Ovary (tissue), 7 donors: ENCODE measurements at regions not wholly inside any gene's neighbourhood (a gene's known extent, or its start where the extent isn't known, plus 50 kb on each side); places are given as distances from the start of the nearest gene placed in this dataset.

ENCODE experiments used
- DNase-seq, 5 donors: peaks; one replicate each; pipeline ENCODE4 v3.0.0-alpha.2; 2019 to 2020
- H3K27ac ChIP-seq, 2 donors: fragments of 200-600 bp; one replicate each; pipeline versions ENCODE4 v1.5.1 to v1.8.0; 2019 to 2022
- H3K27me3 ChIP-seq: fragments of 200-600 bp; one replicate; pipeline ENCODE4 v1.8.0; 2022
- H3K36me3 ChIP-seq: fragments of 200-600 bp; sonication (generic); one replicate; pipeline ENCODE4 v1.5.1; 2019
- H3K4me1 ChIP-seq: one replicate; pipeline ENCODE4 v1.8.1; 2013; ENCODE audit warnings: mild to moderate bottlenecking, moderate library complexity; ENCODE audit not compliant: insufficient read depth
- H3K4me3 ChIP-seq: fragments of 200-600 bp; sonication (generic); one replicate; pipeline ENCODE4 v1.5.1; 2017
- H3K9me3 ChIP-seq, 2 donors: fragments of 200-600 bp in 1 of 2; sonication (generic) in 1 of 2; one replicate each; pipeline versions ENCODE4 v1.5.1 to v1.8.1; 2013 to 2019; ENCODE audit warnings: mild to moderate bottlenecking in 1 of 2, moderate library complexity in 1 of 2
- EP300 ChIP-seq: sonication (generic); formaldehyde crosslinking; IDR thresholded peaks from one replicate; pipeline ENCODE4 v1.6.1; 2017; ENCODE audit warnings: antibody characterized with exemption
- POLR2A ChIP-seq: fragments of 450-650 bp; IDR thresholded peaks from one replicate; pipeline ENCODE4 v1.6.1; 2017; ENCODE audit warnings: antibody characterized with exemption, mild to moderate bottlenecking, moderate library complexity
- WGBS, 3 donors: extraction: QIAGEN DNeasy Blood & Tissue Kit in 1 of 3; methylation state at CpG; one replicate each; pipeline versions ENCODE4 v1.1.5 to v1.1.7; 2013 to 2017; 5-methylcytosine and 5-hydroxymethylcytosine counted together
- intact Hi-C, 4 donors: fragments of 100-400 bp; cut with DNase I; formaldehyde crosslinking; loops; one replicate each; pipeline versions ENCODE4 v1.11.0 to v1.15.1; 2022 to 2023
- TF ChIP-seq, protein P1 (sequence below), 3 donors: fragments of 450-650 bp in 2 of 3; fragments of 200-600 bp in 1 of 3; IDR thresholded peaks; one replicate each; pipeline versions ENCODE4 v1.5.1 to v1.8.0; 2016 to 2022; ENCODE audit warnings: antibody characterized with exemption in 3 of 3, mild to moderate bottlenecking in 1 of 3
- donor health status: DM: no; HTN: no; CAD: no; lungs with moderate emphysema.
- donor health status: DM: no; HTN: no; CAD: no.
- donor health status: Bipolar disorder and iron deficiency.
- donor health status: DM: no; HTN: no; CAD: no.
- donor health status: DM: yes; HTN: yes; CAD: no.

- Histone ChIP-seq H3K4me1 (no peaks in the 10 kb centered on the region), H3K4me3 (no peak overlapping the region), H3K27me3 (no peaks in the 10 kb centered on the region), H3K27ac (no peak overlapping the region), H3K36me3 (no peaks in the 10 kb centered on the region), H3K9me3 (no peaks in the 10 kb centered on the region)
- 65 to 74% (median 73%) methylated on average over 3 of the region's 3 CpGs for WGBS, 3 donors
- no peak for TF ChIP-seq POLR2A
- no peak for TF ChIP-seq EP300
- TF ChIP-seq, protein P1, sequence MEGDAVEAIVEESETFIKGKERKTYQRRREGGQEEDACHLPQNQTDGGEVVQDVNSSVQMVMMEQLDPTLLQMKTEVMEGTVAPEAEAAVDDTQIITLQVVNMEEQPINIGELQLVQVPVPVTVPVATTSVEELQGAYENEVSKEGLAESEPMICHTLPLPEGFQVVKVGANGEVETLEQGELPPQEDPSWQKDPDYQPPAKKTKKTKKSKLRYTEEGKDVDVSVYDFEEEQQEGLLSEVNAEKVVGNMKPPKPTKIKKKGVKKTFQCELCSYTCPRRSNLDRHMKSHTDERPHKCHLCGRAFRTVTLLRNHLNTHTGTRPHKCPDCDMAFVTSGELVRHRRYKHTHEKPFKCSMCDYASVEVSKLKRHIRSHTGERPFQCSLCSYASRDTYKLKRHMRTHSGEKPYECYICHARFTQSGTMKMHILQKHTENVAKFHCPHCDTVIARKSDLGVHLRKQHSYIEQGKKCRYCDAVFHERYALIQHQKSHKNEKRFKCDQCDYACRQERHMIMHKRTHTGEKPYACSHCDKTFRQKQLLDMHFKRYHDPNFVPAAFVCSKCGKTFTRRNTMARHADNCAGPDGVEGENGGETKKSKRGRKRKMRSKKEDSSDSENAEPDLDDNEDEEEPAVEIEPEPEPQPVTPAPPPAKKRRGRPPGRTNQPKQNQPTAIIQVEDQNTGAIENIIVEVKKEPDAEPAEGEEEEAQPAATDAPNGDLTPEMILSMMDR (IDR thresholded peaks at IDR 0.05), result no peak
- no peak for DNase-seq
- intact Hi-C loops, result no loop called here
Measured at GRCh38 chr1:232279909-232280400, 350.0 kb downstream of the SIPA1L2 start.

DNA sequence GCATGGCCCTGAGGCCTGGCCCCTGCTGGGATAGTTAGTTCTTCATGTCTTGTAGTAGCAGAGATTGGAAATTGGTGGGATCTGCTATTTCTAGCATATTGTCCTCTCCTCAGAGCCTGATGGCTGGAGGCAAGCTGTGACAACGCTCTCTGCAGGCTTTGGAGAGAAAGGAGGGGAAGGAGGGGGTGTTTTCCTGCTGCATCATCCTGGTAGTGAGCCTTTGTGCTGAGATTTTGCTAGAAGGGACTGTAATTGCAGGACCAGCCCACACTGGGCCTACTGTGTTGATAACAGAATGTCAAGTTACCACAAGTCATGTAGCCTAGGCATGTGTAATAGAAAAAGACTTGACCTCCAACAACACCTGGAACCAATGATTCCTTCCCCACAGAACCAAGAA is 351.0 kb downstream of the SIPA1L2 start:
- H3K9me3 ChIP-seq, result no peaks in the 10 kb centered on the region
- intact Hi-C loops, result no loop called here
- no peaks in the 10 kb centered on the region for H3K36me3 ChIP-seq
- no peak overlapping the region for H3K4me3 ChIP-seq
- H3K27me3 ChIP-seq, result no peaks in the 10 kb centered on the region
- no peak overlapping the region for H3K27ac ChIP-seq
- no peaks in the 10 kb centered on the region for H3K4me1 ChIP-seq
- no peak for DNase-seq
- WGBS, 3 donors, result 69 to 86% (median 83%) methylated on average over 1 of the region's 1 CpG
- TF ChIP-seq POLR2A (no peak), EP300 (no peak)
- TF ChIP-seq, protein P1 (IDR thresholded peaks at IDR 0.05), result no peak

DNA sequence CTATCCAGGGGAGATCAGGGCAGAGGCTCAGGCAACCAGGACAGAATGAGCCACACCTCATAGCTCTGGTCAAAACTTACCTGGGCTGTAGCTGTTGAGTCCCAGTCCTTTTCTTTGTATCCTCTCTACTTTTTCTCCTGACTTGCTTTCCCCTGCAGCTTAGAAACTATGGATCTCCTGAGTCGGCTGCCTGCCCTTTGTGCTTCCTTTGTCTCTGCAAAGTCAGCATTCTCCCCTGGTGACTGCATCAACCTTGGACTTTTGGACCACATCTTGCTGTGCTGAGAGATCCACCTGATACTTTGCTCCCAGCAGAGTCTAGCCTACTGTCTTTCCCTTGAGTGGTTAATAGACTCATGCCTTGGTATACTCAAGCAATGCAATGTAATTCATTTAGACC is 353.3 kb downstream of the SIPA1L2 start:
- Histone ChIP-seq H3K27me3 (no peaks in the 10 kb centered on the region), H3K27ac (no peak overlapping the region)

DNA sequence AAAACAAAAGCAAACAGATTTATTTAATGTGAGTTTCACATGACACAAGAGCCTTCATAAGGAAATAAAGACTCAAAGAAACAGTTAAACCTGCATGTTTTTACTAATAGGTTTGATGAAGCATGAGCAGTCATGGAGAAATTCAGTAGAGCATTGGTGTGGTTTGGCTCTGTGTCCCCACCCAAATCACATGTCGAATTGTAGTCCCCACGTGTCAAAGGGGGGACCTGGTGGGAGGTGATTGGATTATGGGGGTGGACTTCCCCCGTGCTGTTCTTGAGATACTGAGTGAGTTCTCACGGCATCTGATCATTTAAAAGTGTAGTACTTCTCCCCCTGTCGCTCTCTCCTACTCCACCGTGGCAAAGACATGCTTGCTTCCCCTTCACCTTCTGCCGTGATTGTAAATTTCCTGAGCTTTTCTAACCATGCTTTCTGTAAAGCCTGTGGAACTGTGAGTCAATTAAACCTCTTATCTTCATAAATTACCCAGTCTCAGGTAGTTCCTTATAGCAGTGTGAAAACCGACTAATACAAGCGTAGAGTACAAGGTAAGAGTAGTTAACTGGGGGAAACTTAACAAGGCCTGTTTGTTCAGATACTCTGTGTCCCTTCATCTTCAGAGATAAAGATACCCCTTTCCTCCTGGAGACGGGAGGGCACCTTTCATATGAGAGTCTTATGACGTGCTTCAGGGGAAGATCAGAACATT is 354.8 kb downstream of the SIPA1L2 start:
- no peak for TF ChIP-seq EP300
- TF ChIP-seq, protein P1 (IDR thresholded peaks at IDR 0.05), result no peak
- TF ChIP-seq POLR2A, result no peak
- WGBS, 3 donors, result 88 to 90% (median 89%) methylated on average over 11 of the region's 11 CpGs
- intact Hi-C loops, result no loop called here

More for the DNA sequence above, 353.3 kb downstream of the SIPA1L2 start:
- DNase-seq, result no peak
- 86 to 94% (median 92%) methylated on average over 1 of the region's 1 CpG for WGBS, 3 donors
- no peak overlapping the region for H3K4me3 ChIP-seq
- H3K36me3 ChIP-seq, result no peaks in the 10 kb centered on the region
- intact Hi-C loops, result no loop called here
- no peaks in the 10 kb centered on the region for H3K9me3 ChIP-seq
- TF ChIP-seq, protein P1 (IDR thresholded peaks at IDR 0.05), result no peak
- TF ChIP-seq EP300 (no peak), POLR2A (no peak)
- no peaks in the 10 kb centered on the region for H3K4me1 ChIP-seq

More for the DNA sequence above, 354.8 kb downstream of the SIPA1L2 start:
- Histone ChIP-seq H3K27me3 (no peaks in the 10 kb centered on the region), H3K4me1 (no peaks in the 10 kb centered on the region), H3K4me3 (no peak overlapping the region), H3K9me3 (no peaks in the 10 kb centered on the region), H3K36me3 (no peaks in the 10 kb centered on the region), H3K27ac (no peak overlapping the region)
- DNase-seq, result no peak
